ENCODE measurements at regions not wholly inside any gene's neighbourhood (a gene's known extent, or its start where the extent isn't known, plus 50 kb on each side); places are given as distances from the start of the nearest gene placed in this dataset.

GRCh38 chr2:60603533-60604190 is 50.2 kb upstream of the BCL11A start:
- no peak for DNase-seq

- no peak for DNase-seq
Observed at GRCh38 chr2:60604486-60605064, 51.1 kb upstream of the BCL11A start.

GRCh38 chr2:60605866-60606265 is 52.4 kb upstream of the BCL11A start:
- DNase-seq, result no peak

- no peak for DNase-seq
Observed at GRCh38 chr2:60608679-60609078, 55.2 kb upstream of the BCL11A start.

GRCh38 chr2:60612033-60612432 is 58.6 kb upstream of the BCL11A start:
- no peak for DNase-seq

GRCh38 chr2:60614319-60614718 is 60.9 kb upstream of the BCL11A start:
- DNase-seq, result no peak

GRCh38 chr2:60621688-60622429 is 68.4 kb upstream of the BCL11A start:
- DNase-seq, result no peak

- DNase-seq, result no peak
Observed at GRCh38 chr2:60623040-60623439, 69.6 kb upstream of the BCL11A start.

- no peak for DNase-seq
Observed at GRCh38 chr2:60627412-60627811, 74.0 kb upstream of the BCL11A start.

GRCh38 chr2:60628026-60628425 is 74.6 kb upstream of the BCL11A start:
- no peak for DNase-seq

- DNase-seq, result no peak
Observed at GRCh38 chr2:60628615-60629304, 75.3 kb upstream of the BCL11A start.

GRCh38 chr2:60629305-60629662 is 75.8 kb upstream of the BCL11A start:
- no peak for DNase-seq

- DNase-seq, result no peak
Observed at GRCh38 chr2:60629801-60630385, 76.4 kb upstream of the BCL11A start.

- peak; percentile 97 for DNase-seq
Observed at GRCh38 chr2:60633615-60634014, 80.2 kb upstream of the BCL11A start.

- DNase-seq, result no peak
Observed at GRCh38 chr2:60634438-60634837, 81.0 kb upstream of the BCL11A start.

GRCh38 chr2:60641811-60642788 is 88.6 kb upstream of the BCL11A start:
- DNase-seq, result peak; percentile 39

GRCh38 chr2:60643747-60644146 is 90.3 kb upstream of the BCL11A start:
- DNase-seq, result no peak

- DNase-seq, result no peak
Observed at GRCh38 chr2:60644951-60645350, 91.5 kb upstream of the BCL11A start.

- no peak for DNase-seq
Observed at GRCh38 chr2:60648191-60648590, 94.7 kb upstream of the BCL11A start.

GRCh38 chr2:60649721-60650120 is 96.3 kb upstream of the BCL11A start:
- no peak for DNase-seq

- DNase-seq, result no peak
Observed at GRCh38 chr2:60652832-60653340, 99.4 kb upstream of the BCL11A start.

- no peak for DNase-seq
Observed at GRCh38 chr2:60657673-60658072, 98.4 kb upstream of the PAPOLG start.

Data from NCI-H2081 treated with DMSO at 0.1 percent for 48 hours (cell line).